GM21390 (cell line): ENCODE measurements at regions not wholly inside any gene's neighbourhood (a gene's known extent, or its start where the extent isn't known, plus 50 kb on each side); places are given as distances from the start of the nearest gene placed in this dataset.
"Not testable (repeated sequence)": the region's sequence is repeated elsewhere in the genome, so short reads cannot be mapped to it uniquely, and the experiment has no call there.

Experiments
- ATAC-seq: cut with Tn5 transposase; IDR thresholded peaks from one replicate; pipeline ENCODE4 v1.9.1; 2021; ENCODE audit not compliant: unreplicated experiment

DNA sequence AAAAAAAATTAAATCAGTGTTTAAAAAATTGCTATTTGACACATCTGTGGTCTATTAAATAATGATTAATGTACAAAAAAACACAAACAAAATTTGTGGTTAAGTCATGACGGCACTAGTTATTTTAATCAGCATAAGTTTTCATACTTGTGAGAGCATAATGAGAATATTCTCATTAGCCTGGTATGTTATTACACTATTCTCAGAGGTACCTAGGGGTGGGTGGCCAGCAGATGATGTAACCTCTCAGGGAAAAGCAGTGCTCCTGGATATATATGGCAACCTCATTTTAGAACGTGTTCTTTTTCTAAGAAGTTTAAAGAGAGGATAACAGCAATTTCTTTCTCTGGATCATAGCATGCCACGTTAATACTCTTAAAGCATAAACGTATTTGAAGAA, 109.2 kb downstream of the GJA1 start:
- no peak for ATAC-seq

DNA sequence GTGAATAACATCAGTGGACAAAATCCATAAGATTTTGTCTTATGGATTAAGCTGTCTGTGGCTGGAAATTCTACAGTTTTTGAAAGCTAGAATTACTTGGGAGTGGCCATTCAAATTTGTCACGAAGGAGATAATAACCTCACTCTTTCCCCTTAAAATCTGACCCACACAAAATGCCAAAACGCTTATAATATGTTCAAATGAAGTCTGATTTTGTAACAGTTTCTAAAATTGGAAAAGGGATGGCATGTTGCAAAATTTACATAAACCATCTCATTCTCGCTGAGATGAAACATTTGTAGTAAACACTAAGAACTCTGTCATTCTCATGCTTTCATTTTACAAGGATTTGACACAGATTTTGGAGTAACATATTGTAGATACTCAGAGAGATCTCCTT, 112.7 kb downstream of the GJA1 start:
- no peak for ATAC-seq

DNA sequence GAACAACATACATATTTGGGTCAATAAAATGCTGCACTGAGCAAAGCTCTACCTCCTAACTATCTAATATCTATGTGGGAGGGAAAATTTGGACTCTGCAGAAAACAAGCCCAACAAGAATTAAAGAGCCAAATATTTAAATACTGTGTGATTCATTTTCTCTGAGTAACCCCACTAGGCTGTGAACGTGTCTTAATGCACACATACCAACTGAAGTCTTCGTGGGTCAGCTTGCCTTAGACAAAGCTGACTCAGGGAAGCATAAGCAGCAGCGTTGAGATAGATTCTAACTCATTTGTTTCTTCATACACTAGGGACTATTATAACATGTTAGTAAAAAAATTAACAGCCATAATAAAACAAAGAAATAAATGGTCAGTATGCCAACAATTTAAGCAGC, 114.3 kb downstream of the GJA1 start:
- ATAC-seq, result no peak

DNA sequence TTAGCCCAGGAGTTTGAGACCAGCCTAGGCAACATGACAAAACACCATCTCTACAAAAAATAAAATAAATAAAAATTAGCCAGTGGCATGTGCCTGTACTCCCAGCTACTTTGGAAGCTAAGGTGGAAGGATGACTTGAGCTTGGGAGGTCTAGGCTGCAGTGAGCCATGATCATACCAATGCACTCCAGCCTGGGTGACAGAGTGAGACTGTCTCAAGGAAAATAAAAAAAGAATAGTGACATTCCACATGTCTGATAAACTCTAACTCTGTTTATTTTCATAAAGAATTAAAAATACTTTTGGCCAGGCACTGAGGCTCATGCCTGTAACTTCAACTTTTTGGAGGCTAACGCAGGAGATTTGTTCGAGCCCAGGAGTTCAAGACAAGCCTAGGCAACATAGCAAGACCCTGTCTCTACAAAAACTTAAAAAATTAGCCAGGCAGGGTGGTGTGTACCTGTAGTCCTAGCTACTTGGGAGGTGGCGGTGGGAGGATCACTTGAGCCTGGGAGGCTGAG, 115.1 kb downstream of the GJA1 start:
- no peak for ATAC-seq

DNA sequence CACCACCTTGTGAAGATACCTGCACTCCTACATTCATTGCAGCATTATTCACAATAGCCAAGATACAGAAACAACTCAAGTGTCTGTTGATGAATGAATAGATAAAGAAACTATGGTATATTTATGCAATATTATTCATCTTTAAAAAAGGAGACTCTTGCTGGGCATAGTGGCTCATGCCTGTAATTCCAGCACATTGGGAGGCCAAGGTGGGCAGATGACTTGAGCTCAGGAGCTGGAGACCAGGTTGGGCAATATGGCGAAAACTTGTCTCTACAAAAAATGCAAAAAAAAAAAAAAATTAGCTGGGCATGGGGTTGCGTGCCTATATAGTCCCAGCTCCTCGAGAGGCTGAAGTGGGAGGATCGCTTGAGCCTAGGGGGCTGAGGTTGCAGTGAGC, 119.8 kb downstream of the GJA1 start:
- ATAC-seq, result no peak

DNA sequence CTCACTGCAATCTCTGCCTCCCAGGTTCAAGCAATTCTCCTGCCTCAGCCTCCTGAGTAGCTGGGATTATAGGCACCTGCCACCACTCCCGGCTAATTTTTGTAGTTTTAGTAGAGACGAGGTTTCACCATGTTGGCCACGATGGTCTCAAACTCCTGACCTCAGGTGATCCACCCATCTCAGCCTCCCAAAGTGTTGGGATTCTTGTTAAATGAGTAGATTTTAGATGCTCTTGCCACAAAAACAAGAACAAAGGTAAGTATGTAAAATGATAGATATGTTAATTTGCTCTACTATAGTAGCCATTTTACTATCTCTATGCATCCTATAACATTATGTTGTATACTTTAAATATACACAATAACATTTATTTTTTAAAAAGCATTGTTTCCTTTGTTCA, 120.7 kb downstream of the GJA1 start:
- ATAC-seq, result not testable (repeated sequence)

DNA sequence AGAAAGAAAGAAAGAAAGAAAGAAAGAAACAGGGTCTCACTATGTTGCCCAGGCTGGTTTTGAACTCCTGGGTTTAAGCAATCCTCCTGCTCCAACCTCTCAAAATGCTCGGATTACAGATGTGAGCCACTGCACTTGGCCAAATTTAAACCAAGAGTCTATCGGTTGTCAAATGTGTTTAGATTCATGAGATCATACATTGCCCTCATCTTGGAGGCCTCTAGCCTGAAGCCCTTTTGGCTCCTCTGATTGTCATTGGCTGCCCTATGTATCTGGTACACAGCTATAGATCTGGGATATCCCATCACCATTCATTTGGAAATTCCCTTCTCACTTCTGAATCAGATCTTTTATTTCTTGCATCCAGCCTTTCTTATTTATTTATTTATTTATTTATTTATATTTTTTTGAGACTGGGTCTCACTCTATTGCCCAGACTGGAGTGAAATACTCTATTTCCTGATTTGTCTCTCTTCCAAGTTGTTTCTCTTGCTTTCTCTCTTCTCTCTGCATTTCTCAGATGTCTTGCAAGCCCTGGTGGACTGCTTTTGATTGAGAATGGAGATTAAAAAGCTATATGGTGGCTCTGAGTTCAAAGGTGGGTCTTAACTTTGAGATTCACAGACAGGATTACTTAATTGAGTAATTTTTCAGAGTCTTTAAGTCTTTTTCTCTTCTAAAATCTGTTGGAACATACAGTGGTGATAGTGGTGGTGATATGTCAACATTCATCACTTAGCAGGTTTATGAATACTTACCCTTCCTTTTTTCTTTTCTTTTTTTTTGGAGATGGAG, 121.9 kb downstream of the GJA1 start:
- no peak for ATAC-seq

DNA sequence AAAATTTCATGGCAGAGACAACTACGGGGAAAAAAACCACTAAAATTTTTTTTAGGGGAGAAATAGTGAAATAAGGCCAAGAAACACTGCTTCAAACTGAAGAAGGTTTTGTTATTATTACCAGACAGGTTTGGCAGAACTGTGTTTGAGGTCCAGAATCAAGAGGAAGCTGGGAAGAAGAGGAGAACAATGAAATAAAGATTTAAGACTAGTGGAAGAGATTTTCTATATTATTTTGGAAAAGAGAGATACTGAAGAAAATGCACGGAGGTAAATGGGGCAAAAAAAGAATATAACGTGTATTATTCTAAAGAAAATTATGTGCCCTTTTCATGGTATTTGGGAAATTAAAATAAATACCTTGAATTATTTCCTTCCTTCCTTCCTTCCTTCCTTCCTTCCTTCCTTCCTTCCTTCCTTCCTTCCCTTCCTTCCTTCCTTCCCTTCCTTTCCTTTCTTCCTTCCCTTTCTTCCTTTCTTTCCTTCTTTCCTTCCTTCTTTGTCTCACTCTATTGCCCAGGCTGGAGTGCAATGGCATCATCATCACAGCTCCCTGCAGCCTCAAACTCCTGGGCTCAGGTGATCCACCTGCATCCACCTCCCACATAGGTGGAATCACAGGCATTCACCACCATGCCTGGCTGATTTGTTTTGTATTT, 124.3 kb downstream of the GJA1 start:
- ATAC-seq, result no peak

DNA sequence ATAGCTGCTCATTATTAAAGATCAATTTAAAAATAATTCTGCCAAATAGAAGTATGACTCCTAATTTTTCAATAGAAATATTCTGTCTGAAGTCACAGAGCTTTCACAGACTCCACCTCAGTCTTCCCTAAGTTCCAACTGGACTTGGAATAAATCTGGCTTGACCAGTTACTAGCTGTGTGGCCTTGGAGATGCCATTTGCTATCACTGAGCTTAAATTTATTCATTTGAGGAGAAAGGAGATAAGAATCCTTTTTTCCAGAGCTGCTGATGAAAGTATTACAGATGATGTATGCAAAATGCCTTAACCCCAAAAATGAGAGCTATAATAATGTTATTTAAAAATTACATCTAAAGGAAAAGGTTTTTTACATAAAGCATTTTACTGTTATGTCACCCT, 125.0 kb downstream of the GJA1 start:
- ATAC-seq, result no peak

DNA sequence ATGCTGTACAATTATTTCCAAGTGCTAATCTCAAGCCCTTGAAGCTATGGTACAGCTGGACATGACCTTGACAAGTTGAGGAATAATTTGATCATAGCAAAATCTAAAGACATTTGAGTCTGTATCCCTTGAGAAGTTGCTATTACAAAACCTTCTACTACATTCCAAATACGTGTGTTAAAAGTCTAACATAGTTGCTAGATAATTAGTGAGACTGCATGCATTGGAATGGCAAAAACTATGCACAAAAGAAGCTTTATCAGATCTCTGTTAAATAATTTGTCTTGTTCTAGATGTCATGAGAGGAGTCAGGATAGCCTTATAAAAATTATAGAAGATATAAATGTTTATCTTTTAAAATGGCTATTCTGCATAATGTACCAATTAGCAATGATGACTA, 127.8 kb downstream of the GJA1 start:
- ATAC-seq, result no peak

DNA sequence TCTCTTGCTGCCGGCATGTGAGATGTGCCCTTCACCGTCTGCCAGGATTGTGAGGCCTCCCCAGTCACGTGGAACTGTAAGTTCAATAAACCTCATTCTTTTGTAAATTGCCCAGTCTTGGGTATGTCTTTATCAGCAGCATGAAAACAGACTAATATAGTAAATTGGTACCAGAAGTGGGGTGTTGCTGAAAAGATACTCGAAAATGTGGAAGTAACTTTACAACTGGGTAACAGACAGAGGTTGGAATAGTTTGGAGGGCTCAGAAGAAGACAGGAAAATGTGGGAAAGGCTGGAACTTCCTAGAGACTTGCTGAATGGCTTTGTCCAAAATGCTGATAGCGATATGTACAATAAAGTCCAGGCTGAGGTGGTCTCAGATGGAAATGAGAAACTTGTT, 129.1 kb downstream of the GJA1 start:
- not testable (repeated sequence) for ATAC-seq

DNA sequence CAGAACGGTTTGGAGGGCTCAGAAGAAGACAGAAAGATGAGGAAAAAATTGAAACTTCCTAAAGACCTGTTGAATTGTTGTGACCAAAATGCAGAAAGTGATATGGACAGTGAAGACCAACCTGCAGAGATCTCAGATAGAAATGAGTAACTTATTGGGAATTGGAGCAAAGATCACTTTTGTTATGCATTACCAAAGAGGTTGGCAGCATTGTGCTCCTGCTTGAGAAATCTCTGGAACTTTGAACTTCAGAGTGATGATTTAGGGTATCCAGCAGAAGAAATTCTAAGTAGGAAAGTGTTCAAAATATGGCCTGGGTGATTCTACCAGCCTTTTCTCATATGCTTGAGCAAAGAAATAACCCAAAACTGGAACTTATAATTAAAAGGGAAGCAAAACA, 136.0 kb downstream of the GJA1 start:
- ATAC-seq, result no peak

DNA sequence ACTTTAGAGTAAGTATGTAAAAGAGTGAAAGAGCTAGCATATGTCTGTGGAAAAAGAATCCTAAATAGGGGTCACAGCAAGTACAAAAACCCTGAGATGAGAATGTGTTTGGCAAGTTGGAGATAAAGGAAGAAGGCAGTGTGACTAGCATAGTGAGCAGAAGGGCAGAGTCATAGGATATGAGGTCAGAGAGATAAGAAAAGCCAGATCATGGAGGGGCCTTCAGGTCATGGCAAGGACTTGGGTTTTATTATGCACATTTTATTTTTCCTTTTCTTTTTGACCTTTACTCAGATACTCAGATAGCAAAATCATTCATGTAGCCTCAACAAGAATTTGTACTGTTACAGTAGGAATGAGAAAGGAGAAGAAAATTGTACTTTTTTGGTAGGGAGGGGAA, 138.0 kb downstream of the GJA1 start:
- no peak for ATAC-seq

DNA sequence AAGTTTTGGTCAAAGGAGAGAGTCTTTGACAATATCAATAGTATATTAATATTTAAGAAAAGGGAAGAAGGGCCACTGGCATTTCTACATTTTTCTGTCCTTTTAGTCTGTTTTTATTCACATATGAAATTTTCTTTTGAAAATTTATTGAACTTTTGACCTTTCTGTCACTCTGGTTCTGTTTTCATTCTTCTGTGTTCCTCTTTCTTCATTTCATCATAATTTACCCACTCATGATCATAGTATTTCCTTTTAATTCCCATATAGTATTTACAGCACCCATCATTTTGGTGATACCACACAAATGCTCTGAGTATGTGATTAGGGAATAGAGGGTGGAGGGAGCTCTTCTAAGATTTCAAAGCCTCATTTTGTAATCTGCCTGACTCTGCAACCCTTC, 142.8 kb downstream of the GJA1 start:
- ATAC-seq, result no peak

DNA sequence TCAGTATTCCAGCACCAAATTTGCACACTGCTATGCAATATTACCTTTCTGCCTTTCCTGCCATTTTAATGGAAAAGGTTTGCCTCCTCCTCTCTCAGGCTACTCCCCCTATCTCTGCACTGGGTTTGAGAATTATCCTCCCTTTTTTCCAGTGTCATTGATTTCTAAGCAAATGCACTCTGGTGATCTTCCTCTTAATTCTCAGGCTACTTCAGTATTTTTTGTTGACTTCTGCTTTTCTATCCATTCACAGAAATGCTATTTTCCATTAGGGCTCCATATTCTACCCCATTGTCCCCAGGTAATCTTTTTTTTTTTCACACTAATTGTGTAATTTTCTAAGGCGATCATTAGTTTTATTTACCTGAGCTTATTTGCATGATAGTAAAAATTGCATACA, 144.0 kb downstream of the GJA1 start:
- no peak for ATAC-seq

DNA sequence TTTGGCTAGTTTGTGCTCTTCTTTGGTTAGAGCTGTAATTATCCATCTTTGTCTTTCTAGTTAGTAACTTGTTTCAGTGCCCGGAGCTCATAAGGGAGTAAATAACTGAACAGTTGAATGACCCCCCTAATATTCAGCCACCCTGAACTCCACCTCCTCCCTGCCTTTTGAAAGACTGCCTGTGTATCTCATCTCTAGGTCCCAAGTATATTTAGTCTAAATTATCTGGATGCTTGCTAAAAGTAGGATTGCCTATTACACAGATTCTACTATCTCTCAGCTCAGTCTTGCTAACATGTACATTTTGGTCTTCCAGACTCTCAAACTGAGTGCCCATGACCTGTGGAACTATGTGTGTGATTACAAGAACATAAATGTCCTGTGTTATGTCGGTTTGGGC, 145.9 kb downstream of the GJA1 start:
- ATAC-seq, result no peak

DNA sequence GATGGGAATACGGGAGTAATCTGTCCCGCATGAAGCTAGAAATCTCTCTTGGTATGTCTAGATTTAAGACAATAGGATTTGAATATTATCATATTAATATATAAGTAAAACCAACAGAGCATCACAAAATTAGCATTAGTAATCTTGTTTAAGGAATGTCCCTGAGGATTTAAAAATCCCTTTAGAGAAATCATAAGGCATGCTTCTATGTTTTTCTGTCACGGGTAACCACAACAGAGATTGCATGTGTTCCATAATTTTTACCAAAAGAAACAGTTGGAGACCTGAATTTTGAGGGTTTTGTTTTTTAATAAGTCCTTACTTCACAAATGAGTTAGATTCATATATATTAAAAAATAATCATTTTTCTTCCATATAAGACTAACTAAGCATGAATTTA, 146.8 kb downstream of the GJA1 start:
- ATAC-seq, result no peak

DNA sequence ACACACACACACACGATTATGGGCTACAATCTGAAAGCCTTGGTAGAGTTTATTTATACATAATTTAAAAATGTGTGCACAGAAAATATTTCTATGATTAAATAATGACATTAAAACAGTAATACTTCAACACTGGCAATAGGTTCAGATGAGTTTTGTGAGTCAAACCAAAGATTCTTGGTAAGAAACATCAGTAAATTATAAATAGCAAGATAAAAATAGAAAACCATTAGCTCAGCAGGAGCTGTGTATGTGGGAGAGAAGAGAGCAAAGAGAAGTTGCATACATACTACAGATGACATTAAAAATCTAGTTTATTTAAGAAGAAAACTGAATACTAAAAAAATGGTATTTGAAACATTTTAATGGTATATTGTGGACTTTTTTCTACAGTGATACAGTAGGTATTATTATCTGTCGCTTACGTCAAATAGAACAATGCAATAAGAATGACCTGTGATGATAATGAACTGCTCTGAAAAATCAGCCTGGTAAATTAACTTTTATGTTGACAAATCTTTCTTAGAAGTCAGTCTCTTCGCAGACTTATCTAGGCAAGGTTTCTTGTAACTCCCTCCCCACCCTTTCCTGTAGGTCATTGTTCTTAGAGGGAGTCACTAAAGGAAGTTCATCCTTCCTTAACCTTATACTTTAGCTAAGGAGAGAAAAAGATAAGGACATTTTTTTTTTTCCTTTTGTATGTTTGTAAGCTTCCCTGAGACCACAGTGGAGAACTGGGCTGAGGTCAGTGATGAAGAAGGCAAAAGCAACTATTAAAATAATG, 149.3 kb downstream of the GJA1 start:
- ATAC-seq, result no peak

DNA sequence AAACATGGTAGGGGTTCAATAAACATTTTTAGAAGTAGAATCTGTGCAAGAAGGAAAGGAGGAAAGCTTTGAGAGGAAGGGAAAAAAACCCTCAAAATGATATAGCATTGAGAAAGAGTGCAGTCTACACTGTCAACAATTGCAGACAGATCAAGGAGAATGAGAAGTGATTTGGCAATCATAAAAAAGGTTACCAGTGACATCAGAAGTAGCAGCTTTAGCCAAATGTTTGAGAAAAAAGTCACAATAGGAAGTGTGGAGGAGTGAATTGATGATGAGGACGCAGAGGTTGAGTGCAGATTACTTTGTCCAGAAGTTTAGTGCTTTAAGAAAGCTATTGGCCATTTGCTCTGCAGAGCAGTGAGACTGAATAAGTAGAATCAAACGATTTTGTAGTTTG, 155.0 kb downstream of the GJA1 start:
- ATAC-seq, result no peak

DNA sequence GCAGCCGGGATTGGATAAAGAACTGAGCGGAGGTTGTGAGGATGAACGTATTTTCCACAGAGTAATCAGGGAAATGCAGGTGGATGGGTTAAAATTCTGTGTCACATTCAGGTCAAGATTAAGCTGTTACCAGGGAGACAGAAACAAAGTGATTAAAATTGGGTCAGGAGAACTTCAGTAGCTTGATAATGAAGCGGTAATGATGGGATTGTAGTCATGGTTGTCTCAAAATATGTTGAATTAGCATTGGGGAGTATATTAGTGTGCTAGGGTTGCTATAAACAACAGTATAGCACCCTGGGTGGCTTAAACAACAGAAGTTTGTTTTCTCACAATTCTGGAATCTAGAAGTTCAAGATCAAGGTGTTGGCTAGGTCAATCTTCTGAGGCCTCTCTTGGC, 155.5 kb downstream of the GJA1 start:
- ATAC-seq, result no peak

DNA sequence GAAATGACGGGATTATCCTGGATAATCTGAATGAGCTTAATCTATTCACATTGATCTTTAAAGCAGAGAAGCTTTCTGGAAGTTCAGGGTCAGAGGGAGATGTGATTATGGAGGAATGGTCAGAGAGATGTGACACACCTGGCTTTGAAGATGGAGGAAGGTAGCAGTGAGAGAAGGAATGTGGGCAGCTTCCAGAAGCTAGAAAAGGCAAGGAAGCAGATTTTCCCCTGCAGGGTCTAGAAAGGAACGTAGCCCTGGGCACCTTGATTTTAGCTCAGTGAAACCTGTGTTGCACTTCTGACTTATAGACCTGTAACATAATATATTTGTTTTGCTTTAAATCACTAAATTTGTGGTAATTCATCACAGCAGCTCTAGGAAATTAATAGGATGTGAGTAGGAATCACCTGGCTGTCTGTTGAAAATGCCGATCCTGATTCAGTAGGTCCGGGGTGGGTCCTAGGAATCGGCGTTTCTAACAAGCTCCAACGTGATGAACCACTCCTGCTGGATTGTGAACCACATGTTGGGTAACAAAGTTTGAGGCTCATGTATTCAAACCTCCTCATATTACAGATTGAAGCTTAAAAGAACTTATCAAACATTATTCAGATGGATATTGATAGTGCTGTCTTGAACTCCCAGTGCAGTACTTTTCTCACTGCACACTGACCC, 157.0 kb downstream of the GJA1 start:
- ATAC-seq, result no peak
